AG09319 (cell line): ENCODE measurements at regions not wholly inside any gene's neighbourhood (a gene's known extent, or its start where the extent isn't known, plus 50 kb on each side); places are given as distances from the start of the nearest gene placed in this dataset.

Experiments
- DNase-seq: peaks from one replicate; pipeline ENCODE4 v3.0.0-alpha.2; 2010; ENCODE audit warnings: low read depth; ENCODE audit errors: extremely low read depth
- CTCF ChIP-seq: IDR thresholded peaks from 2 replicates; pipeline ENCODE4 v1.5.1; 2011; ENCODE audit warnings: low read depth, mild to moderate bottlenecking, inconsistent platforms, low read length, moderate library complexity

- no peak for TF ChIP-seq CTCF
- DNase-seq, result no peak
These were observed 488.0 kb upstream of the RGS6 start for GRCh38 chr14:71444030-71444822.

GRCh38 chr14:71448431-71449315 is 483.6 kb upstream of the RGS6 start:
- DNase-seq, result no peak
- TF ChIP-seq CTCF, result no peak

- TF ChIP-seq CTCF, result no peak
- no peak for DNase-seq
These were observed 482.7 kb upstream of the RGS6 start for GRCh38 chr14:71449316-71450055.

GRCh38 chr14:71451501-71451900 is 480.7 kb upstream of the RGS6 start:
- TF ChIP-seq CTCF, result no peak
- DNase-seq, result no peak

- TF ChIP-seq CTCF, result no peak
- DNase-seq, result no peak
These were observed 479.7 kb upstream of the RGS6 start for GRCh38 chr14:71452539-71452938.

- DNase-seq, result no peak
- no peak for TF ChIP-seq CTCF
These were observed 479.2 kb upstream of the RGS6 start for GRCh38 chr14:71452987-71453386.
